IMR-90 (cell line): ENCODE measurements at regions not wholly inside any gene's neighbourhood (a gene's known extent, or its start where the extent isn't known, plus 50 kb on each side); places are given as distances from the start of the nearest gene placed in this dataset.

Experiments used
- ATAC-seq: fragments of 200-7000 bp; cut with Tn5 transposase; 2 replicates; pipeline ENCODE4 v1.9.1; 2020; ENCODE audit warnings: low read depth, mild to moderate bottlenecking, moderate library complexity
- BruUV-seq: library from RNA; stranded (reverse); fragments of 400-500 nt; replicated peaks from 2 replicates; lab custom pipeline; 2021; lab: Mats Ljungman, UMichigan
- CTCF ChIA-PET: fragments of 300-600 bp; formaldehyde crosslinking; extraction: SDS; loops from one replicate; lab custom pipeline; 2021; ENCODE audit warnings: antibody characterized with exemption; lab: Yijun Ruan, JAX
- POLR2A ChIA-PET: fragments of 300-600 bp; sonication (Branson Sonifier 250); formaldehyde crosslinking; loops from one replicate; lab custom pipeline; 2022; ENCODE audit warnings: antibody characterized with exemption; ENCODE audit not compliant: unreplicated experiment; lab: Charles Lee
- DNase-seq: peaks from one replicate; pipeline ENCODE4 v3.0.0; 2013
- H2AFZ ChIP-seq: replicated peaks from 2 replicates; pipeline ENCODE3; 2013; ENCODE audit warnings: low read length, mild to moderate bottlenecking; ENCODE audit not compliant: poor library complexity
- H2AK5ac ChIP-seq: 2 replicates; pipeline ENCODE4 v1.6.1; 2013; ENCODE audit warnings: low read depth, low read length, inconsistent platforms
- H2AK9ac ChIP-seq: replicated peaks from 2 replicates; pipeline ENCODE3; 2013; ENCODE audit warnings: mild to moderate bottlenecking, low read depth, low read length, moderate library complexity; ENCODE audit not compliant: poor library complexity
- H2BK120ac ChIP-seq: 2 replicates; pipeline ENCODE4 v1.6.1; 2013; ENCODE audit warnings: low read depth, low read length, inconsistent platforms
- H2BK15ac ChIP-seq: 3 replicates; pipeline ENCODE4 v1.6.1; 2013; ENCODE audit warnings: low read depth, low read length, inconsistent platforms
- H2BK20ac ChIP-seq: 2 replicates; pipeline ENCODE4 v1.6.1; 2013; ENCODE audit warnings: low read depth, mild to moderate bottlenecking, inconsistent platforms, low read length, moderate library complexity
- H2BK5ac ChIP-seq: 2 replicates; pipeline ENCODE4 v1.6.1; 2013; ENCODE audit warnings: mild to moderate bottlenecking, low read depth, low read length, inconsistent platforms; ENCODE audit not compliant: poor library complexity, severe bottlenecking
- H3K14ac ChIP-seq: replicated peaks from 2 replicates; pipeline ENCODE4 v1.6.1; 2013; ENCODE audit warnings: low read depth, low read length, inconsistent platforms
- H3K18ac ChIP-seq: 2 replicates; pipeline ENCODE4 v1.6.1; 2013; ENCODE audit warnings: low read depth, low read length, control low read depth
- H3K23ac ChIP-seq: 2 replicates; pipeline ENCODE4 v1.6.1; 2013; ENCODE audit warnings: low read depth, low read length, inconsistent platforms
- H3K27ac ChIP-seq: 2 replicates; pipeline ENCODE4 v1.5.1; 2013; ENCODE audit warnings: mild to moderate bottlenecking, control low read depth, low read length; ENCODE audit not compliant: insufficient read depth
- H3K27me3 ChIP-seq: 2 replicates; pipeline ENCODE4 v1.6.1; 2013; ENCODE audit warnings: low read length; ENCODE audit not compliant: control insufficient read depth, insufficient read depth
- H3K36me3 ChIP-seq: 2 replicates; pipeline ENCODE4 v1.6.1; 2013; ENCODE audit warnings: low read length, mixed read lengths; ENCODE audit not compliant: control insufficient read depth, insufficient read depth
- H3K4ac ChIP-seq: 2 replicates; pipeline ENCODE4 v1.6.1; 2013; ENCODE audit warnings: low read depth, low read length, inconsistent platforms
- H3K4me1 ChIP-seq: 2 replicates; pipeline ENCODE4 v1.6.1; 2013; ENCODE audit warnings: low read length, mixed read lengths; ENCODE audit not compliant: control insufficient read depth, insufficient read depth
- H3K4me2 ChIP-seq: 2 replicates; pipeline ENCODE4 v1.6.1; 2013; ENCODE audit warnings: low read depth, mild to moderate bottlenecking, control low read depth, low read length, moderate library complexity
- H3K4me3 ChIP-seq: 2 replicates; pipeline ENCODE4 v1.5.1; 2013; ENCODE audit warnings: low read depth, mild to moderate bottlenecking, control low read depth, low read length, moderate library complexity; ENCODE audit not compliant: insufficient read depth
- H3K56ac ChIP-seq: 2 replicates; pipeline ENCODE4 v1.6.1; 2013; ENCODE audit warnings: low read length, inconsistent platforms; ENCODE audit not compliant: insufficient read depth; ENCODE audit errors: extremely low read depth
- H3K79me1 ChIP-seq, 2 experiments: 2 replicates each; pipeline ENCODE4 v1.6.1; 2013; ENCODE audit warnings: low read length in 2 of 2, inconsistent platforms in 1 of 2, low read depth in 1 of 2
- H3K9ac ChIP-seq: 2 replicates; pipeline ENCODE4 v1.6.1; 2013; ENCODE audit warnings: low read depth, low read length, control low read depth
- H3K9me1 ChIP-seq: 2 replicates; pipeline ENCODE4 v1.6.1; 2013; ENCODE audit warnings: low read length, inconsistent platforms; ENCODE audit not compliant: insufficient read depth
- H3K9me3 ChIP-seq: 2 replicates; pipeline ENCODE4 v1.6.1; 2013; ENCODE audit warnings: low read length; ENCODE audit not compliant: control insufficient read depth, insufficient read depth
- H4K20me1 ChIP-seq: 2 replicates; pipeline ENCODE4 v1.6.1; 2013; ENCODE audit warnings: low read length, inconsistent platforms; ENCODE audit not compliant: insufficient read depth
- H4K5ac ChIP-seq: 2 replicates; pipeline ENCODE4 v1.6.1; 2013; ENCODE audit warnings: mild to moderate bottlenecking, low read depth, low read length, control low read depth
- H4K8ac ChIP-seq, 2 experiments: 2 replicates each; pipeline ENCODE4 v1.6.1; 2013; ENCODE audit warnings: low read depth in 2 of 2, low read length in 2 of 2, control low read depth in 1 of 2, inconsistent platforms in 1 of 2
- H4K91ac ChIP-seq: 2 replicates; pipeline ENCODE4 v1.6.1; 2013; ENCODE audit warnings: low read depth, low read length, inconsistent platforms; ENCODE audit not compliant: insufficient read depth
- BHLHE40 ChIP-seq: fragments of 150-350 bp; IDR thresholded peaks from 2 replicates; pipeline ENCODE4 v1.6.1; 2016; ENCODE audit warnings: mild to moderate bottlenecking, low read depth, low read length
- CEBPB ChIP-seq: IDR thresholded peaks from 2 replicates; pipeline ENCODE4 v1.6.1; 2012; ENCODE audit warnings: low read depth, low read length, improper control_type of control experiment
- CHD1 ChIP-seq: IDR thresholded peaks from 2 replicates; pipeline ENCODE4 v1.6.1; 2012; ENCODE audit warnings: low read depth, low read length, improper control_type of control experiment
- CTCF ChIP-seq: conservative IDR thresholded peaks from 2 replicates; pipeline ENCODE4 v1.5.1; 2012; ENCODE audit warnings: mild to moderate bottlenecking, low read depth, low read length, improper control_type of control experiment
- ELK1 ChIP-seq: fragments of 150-350 bp; IDR thresholded peaks from 2 replicates; pipeline ENCODE4 v1.6.1; 2016; ENCODE audit warnings: low read depth, mild to moderate bottlenecking, low read length, moderate library complexity, borderline replicate concordance
- FOS ChIP-seq: fragments of 150-350 bp; IDR thresholded peaks from 2 replicates; pipeline ENCODE4 v1.6.1; 2016; ENCODE audit warnings: low read depth, low read length
- MAFK ChIP-seq: IDR thresholded peaks from 2 replicates; pipeline ENCODE4 v1.6.1; 2012; ENCODE audit warnings: low read depth, low read length, improper control_type of control experiment
- MAZ ChIP-seq: IDR thresholded peaks from 2 replicates; pipeline ENCODE4 v1.6.1; 2012; ENCODE audit warnings: low read depth, mild to moderate bottlenecking, low read length, improper control_type of control experiment, moderate library complexity, borderline replicate concordance
- MXI1 ChIP-seq: IDR thresholded peaks from 2 replicates; pipeline ENCODE4 v1.6.1; 2012; ENCODE audit warnings: low read depth, mild to moderate bottlenecking, low read length, moderate library complexity, borderline replicate concordance
- NFE2L2 ChIP-seq: fragments of 150-350 bp; IDR thresholded peaks from 2 replicates; pipeline ENCODE4 v1.6.1; 2016; ENCODE audit warnings: low read depth, mild to moderate bottlenecking, low read length
- POLR2A ChIP-seq: IDR thresholded peaks from 2 replicates; pipeline ENCODE4 v1.6.1; 2012; ENCODE audit warnings: mild to moderate bottlenecking, low read depth, low read length
- RAD21 ChIP-seq: IDR thresholded peaks from 2 replicates; pipeline ENCODE4 v1.6.1; 2012; ENCODE audit warnings: low read length, improper control_type of control experiment
- RCOR1 ChIP-seq: IDR thresholded peaks from 2 replicates; pipeline ENCODE4 v1.6.1; 2012; ENCODE audit warnings: mild to moderate bottlenecking, low read length, improper control_type of control experiment; ENCODE audit not compliant: insufficient replicate concordance
- RFX5 ChIP-seq: IDR thresholded peaks from 2 replicates; pipeline ENCODE4 v1.8.0; 2012; ENCODE audit warnings: low read depth, mild to moderate bottlenecking, low read length, moderate library complexity
- SMC3 ChIP-seq: fragments of 150-350 bp; IDR thresholded peaks from 2 replicates; pipeline ENCODE4 v1.6.1; 2016; ENCODE audit warnings: low read depth, mild to moderate bottlenecking, antibody characterized with exemption, low read length, moderate library complexity
- USF2 ChIP-seq: fragments of 150-350 bp; IDR thresholded peaks from 2 replicates; pipeline ENCODE4 v1.6.1; 2017; ENCODE audit warnings: mild to moderate bottlenecking, antibody characterized with exemption, low read length, low read depth
- WGBS, 2 experiments: methylation state at CpG; one replicate each; pipeline versions ENCODE4 v1.1.5 to v1.1.7; 2013; ENCODE audit warnings: missing lambda C conversion rate in 2 of 2; ENCODE audit not compliant: insufficient read length in 1 of 2; ENCODE audit errors: extremely low coverage in 2 of 2; 5-methylcytosine and 5-hydroxymethylcytosine counted together
- dilution Hi-C: fragments of 300-500 bp; cut with HindIII; formaldehyde crosslinking; loops from one replicate; pipeline ENCODE4 v1.14.3; 2018; ENCODE audit warnings: low sequenced_read_pairs; ENCODE audit not compliant: unreplicated experiment
- in situ Hi-C: fragments of 300-500 bp; cut with MboI; formaldehyde crosslinking; loops from 3 replicates; pipeline ENCODE4 v1.14.3; 2019; ENCODE audit warnings: low sequenced_read_pairs, inconsistent platforms, mixed read lengths
- intact Hi-C: fragments of 100-400 bp; cut with micrococcal nuclease; formaldehyde crosslinking; loops from 2 replicates; pipeline ENCODE4 v1.10.0; 2022

- H4K91ac ChIP-seq = no peak overlapping the region
Measured at GRCh38 chr2:145226901-145227300, 707.0 kb upstream of the ZEB2 start.

More at GRCh38 chr2:145226901-145227300, 707.0 kb upstream of the ZEB2 start:
- no peak overlapping the region for H2BK15ac ChIP-seq
- H4K5ac ChIP-seq = no peak overlapping the region
- no peak overlapping the region for H2AK9ac ChIP-seq
- DNase-seq (no peak), ATAC-seq (no peak)
- no peak overlapping the region for H3K14ac ChIP-seq
- ChIA-PET POLR2A (no interaction called here), CTCF (no interaction called here)
- BruUV-seq = no TSS peak
- H3K27ac ChIP-seq = no peak overlapping the region
- H2BK120ac ChIP-seq = no peak overlapping the region
- 0 out of 2 replicates have a peak, but pooled peaks cover 2% of the 10 kb centered on the region for H3K4me1 ChIP-seq
- H3K4me3 ChIP-seq = no peak overlapping the region
- intact Hi-C loops (no loop called here), in situ Hi-C loops (no loop called here), dilution Hi-C loops (no loop called here)
- H3K23ac ChIP-seq = no peak overlapping the region
- H3K27me3 ChIP-seq = no peaks in the 10 kb centered on the region
- H3K36me3 ChIP-seq = no peaks in the 10 kb centered on the region
- no peak overlapping the region for H3K56ac ChIP-seq
- TF ChIP-seq MXI1 (no peak), ELK1 (no peak), USF2 (no peak), FOS (no peak), RFX5 (no peak), RAD21 (no peak), CHD1 (no peak), POLR2A (no peak), BHLHE40 (no peak), NFE2L2 (no peak), RCOR1 (no peak), CEBPB (no peak), MAZ (no peak), MAFK (no peak), SMC3 (no peak), CTCF (no peak)
- no peak overlapping the region for H3K9ac ChIP-seq
- no peak overlapping the region for H2AK5ac ChIP-seq
- no peak overlapping the region for H2AFZ ChIP-seq
- no peak overlapping the region for H3K4ac ChIP-seq
- WGBS, 2 experiments = no CpG with 5 or more reads among the region's 1 CpG
- H4K8ac ChIP-seq = no peak overlapping the region
- no peak overlapping the region for H3K18ac ChIP-seq
- H3K79me1 ChIP-seq = no peaks in the 10 kb centered on the region
- H2BK20ac ChIP-seq = no peak overlapping the region
- no peak overlapping the region for H2BK5ac ChIP-seq
- H3K9me3 ChIP-seq = no peaks in the 10 kb centered on the region
- no peak overlapping the region for H3K4me2 ChIP-seq
- no peaks in the 10 kb centered on the region for H4K20me1 ChIP-seq
- H3K9me1 ChIP-seq = no peaks in the 10 kb centered on the region
